GM23248 (cell line): ENCODE measurements at regions not wholly inside any gene's neighbourhood (a gene's known extent, or its start where the extent isn't known, plus 50 kb on each side); places are given as distances from the start of the nearest gene placed in this dataset.

Experiments used
- DNase-seq: peaks from one replicate; pipeline ENCODE4 v3.0.0-alpha.2; 2015
- H2AFZ ChIP-seq: fragments of 200-600 bp; sonication (generic); 2 replicates; pipeline ENCODE4 v1.6.1; 2016; ENCODE audit warnings: antibody characterized with exemption
- H3F3A ChIP-seq: fragments of 200-600 bp; sonication (generic); 2 replicates; pipeline ENCODE4 v1.6.1; 2016; ENCODE audit warnings: mild to moderate bottlenecking, antibody characterized with exemption, mixed run types; ENCODE audit not compliant: insufficient read depth
- H3K27ac ChIP-seq: fragments of 200-600 bp; sonication (generic); 2 replicates; pipeline ENCODE4 v1.5.1; 2016; ENCODE audit warnings: mild to moderate bottlenecking
- H3K27me3 ChIP-seq: fragments of 200-600 bp; sonication (generic); replicated peaks from 2 replicates; pipeline ENCODE4 v1.6.1; 2016; ENCODE audit warnings: mild to moderate bottlenecking; ENCODE audit not compliant: insufficient read depth
- H3K36me3 ChIP-seq: fragments of 200-600 bp; sonication (generic); 2 replicates; pipeline ENCODE4 v1.6.1; 2016; ENCODE audit warnings: low read depth, mild to moderate bottlenecking
- H3K4me1 ChIP-seq: fragments of 200-600 bp; sonication (generic); 2 replicates; pipeline ENCODE4 v1.6.1; 2016; ENCODE audit warnings: mild to moderate bottlenecking; ENCODE audit not compliant: insufficient read depth
- H3K4me2 ChIP-seq: fragments of 200-600 bp; sonication (generic); one replicate; pipeline ENCODE4 v1.6.1; 2016; ENCODE audit warnings: mild to moderate bottlenecking; ENCODE audit not compliant: unreplicated experiment
- H3K4me3 ChIP-seq: fragments of 200-600 bp; sonication (generic); 2 replicates; pipeline ENCODE4 v1.5.1; 2016; ENCODE audit warnings: mild to moderate bottlenecking
- H3K79me2 ChIP-seq: fragments of 200-600 bp; sonication (generic); 2 replicates; pipeline ENCODE4 v1.6.1; 2016; ENCODE audit warnings: mild to moderate bottlenecking; ENCODE audit not compliant: insufficient read depth
- H3K9ac ChIP-seq: fragments of 200-600 bp; sonication (generic); 2 replicates; pipeline ENCODE4 v1.6.1; 2016; ENCODE audit warnings: mild to moderate bottlenecking
- H3K9me2 ChIP-seq: fragments of 200-600 bp; sonication (generic); 2 replicates; pipeline ENCODE4 v1.6.1; 2016; ENCODE audit warnings: mixed run types, mild to moderate bottlenecking, moderate library complexity; ENCODE audit not compliant: insufficient read depth
- H3K9me3 ChIP-seq: fragments of 200-600 bp; sonication (generic); one replicate; pipeline ENCODE4 v1.6.1; 2017; ENCODE audit warnings: low read depth
- H4K20me1 ChIP-seq: fragments of 200-600 bp; sonication (generic); 2 replicates; pipeline ENCODE4 v1.6.0; 2016; ENCODE audit not compliant: insufficient read depth
- EZH2 ChIP-seq: fragments of 200-600 bp; sonication (generic); IDR thresholded peaks from 2 replicates; pipeline ENCODE4 v1.6.1; 2018; ENCODE audit warnings: antibody characterized with exemption, mild to moderate bottlenecking; ENCODE audit not compliant: insufficient read depth, poor library complexity, severe bottlenecking
- EZH2phosphoT487 ChIP-seq: fragments of 200-600 bp; sonication (generic); IDR thresholded peaks from 2 replicates; pipeline ENCODE4 v1.6.1; 2018; ENCODE audit warnings: antibody characterized with exemption, moderate library complexity, mild to moderate bottlenecking, low read depth; ENCODE audit not compliant: insufficient read depth
- WGBS, 2 experiments: methylation state at CpG; one replicate each; pipeline ENCODE4 v1.1.6; 2015 to 2017; ENCODE audit warnings: low lambda C conversion rate in 2 of 2, low coverage in 1 of 2; ENCODE audit errors: missing lambda C conversion rate in 2 of 2; 5-methylcytosine and 5-hydroxymethylcytosine counted together
- in situ Hi-C: fragments of 300-500 bp; cut with MboI; formaldehyde crosslinking; loops from 2 replicates; pipeline ENCODE4 v1.15.0; 2020

GRCh38 chr3:135325726-135326235, 530.7 kb downstream of the EPHB1 start:
- Histone ChIP-seq H3K27me3 (no peaks in the 10 kb centered on the region), H3K4me2 (no peak overlapping the region), H3K4me1 (no peaks in the 10 kb centered on the region), H3K36me3 (no peaks in the 10 kb centered on the region), H3F3A (no peaks in the 10 kb centered on the region), H3K9me2 (no peaks in the 10 kb centered on the region), H2AFZ (no peak overlapping the region), H4K20me1 (no peaks in the 10 kb centered on the region), H3K79me2 (no peaks in the 10 kb centered on the region), H3K9me3 (no peaks in the 10 kb centered on the region), H3K4me3 (no peak overlapping the region), H3K27ac (no peak overlapping the region), H3K9ac (no peak overlapping the region)
- DNase-seq, result no peak
- TF ChIP-seq EZH2 (no peak), EZH2phosphoT487 (no peak)
- WGBS, 2 experiments, result 7 to 10% methylated on average over 6 of the region's 6 CpGs
- in situ Hi-C loops, result no loop called here

DNA sequence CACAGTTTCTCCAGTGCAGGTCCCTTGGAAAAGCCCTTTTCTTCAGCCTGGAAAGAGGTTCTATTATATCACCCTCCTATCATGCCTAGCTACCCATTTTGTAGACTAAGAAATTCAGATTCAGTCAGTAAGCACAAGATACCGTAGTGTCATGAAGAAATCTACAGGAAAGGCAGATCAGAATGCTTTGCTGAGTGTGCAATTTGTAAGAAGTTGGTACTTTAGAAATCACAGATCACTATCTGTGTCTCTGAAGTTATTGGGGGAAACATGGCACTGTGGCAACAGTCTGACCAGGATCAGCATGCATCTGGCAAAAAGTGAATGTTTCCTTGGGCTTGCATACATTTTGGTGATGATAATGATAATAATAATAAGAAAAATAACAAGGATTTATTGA, 531.8 kb downstream of the EPHB1 start:
- WGBS, 2 experiments, result 39 to 47% methylated on average over 1 of the region's 1 CpG
- no peak overlapping the region for H3K9ac ChIP-seq

DNA sequence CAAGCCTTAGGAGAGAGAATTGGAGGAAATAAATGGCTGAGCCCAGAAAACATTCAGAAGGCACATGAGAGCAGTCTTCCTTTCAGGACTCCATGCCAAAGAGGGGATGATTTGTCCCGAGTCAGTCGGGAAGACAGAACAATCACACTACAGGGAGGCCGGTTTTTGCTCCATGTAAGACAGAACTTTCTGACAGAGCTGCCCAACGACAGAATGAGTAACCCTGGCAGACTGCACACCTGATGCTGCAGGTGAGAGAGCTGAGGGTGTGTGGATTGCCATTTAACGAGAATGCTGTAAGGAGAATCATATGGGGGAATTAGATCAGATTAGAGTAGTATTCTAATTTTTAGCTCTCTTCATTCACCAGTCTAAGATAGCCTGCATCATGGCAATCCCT, 533.0 kb downstream of the EPHB1 start:
- no peaks in the 10 kb centered on the region for H3K9me2 ChIP-seq
- no peaks in the 10 kb centered on the region for H3K79me2 ChIP-seq
- H2AFZ ChIP-seq, result no peak overlapping the region
- H3K4me3 ChIP-seq, result no peak overlapping the region
- H3K4me1 ChIP-seq, result no peaks in the 10 kb centered on the region
- H3K27me3 ChIP-seq, result no peaks in the 10 kb centered on the region
- no peaks in the 10 kb centered on the region for H3K9me3 ChIP-seq
- no peaks in the 10 kb centered on the region for H3K36me3 ChIP-seq
- no peak overlapping the region for H3K27ac ChIP-seq
- H4K20me1 ChIP-seq, result no peaks in the 10 kb centered on the region
- no peak overlapping the region for H3K4me2 ChIP-seq
- in situ Hi-C loops, result no loop called here
- no peak overlapping the region for H3K9ac ChIP-seq
- TF ChIP-seq EZH2phosphoT487 (no peak), EZH2 (no peak)
- no peak for DNase-seq
- no peaks in the 10 kb centered on the region for H3F3A ChIP-seq
- 35 to 42% methylated on average over 5 of the region's 5 CpGs for WGBS, 2 experiments

More for the DNA sequence above, 531.8 kb downstream of the EPHB1 start:
- Histone ChIP-seq H3K4me2 (no peak overlapping the region), H3K27ac (no peak overlapping the region), H4K20me1 (no peaks in the 10 kb centered on the region), H3K4me3 (no peak overlapping the region), H3K27me3 (no peaks in the 10 kb centered on the region), H2AFZ (no peak overlapping the region), H3K79me2 (no peaks in the 10 kb centered on the region), H3K9me2 (no peaks in the 10 kb centered on the region), H3K9me3 (no peaks in the 10 kb centered on the region), H3K36me3 (no peaks in the 10 kb centered on the region), H3K4me1 (no peaks in the 10 kb centered on the region), H3F3A (no peaks in the 10 kb centered on the region)
- in situ Hi-C loops, result no loop called here
- DNase-seq, result no peak
- TF ChIP-seq EZH2phosphoT487 (no peak), EZH2 (no peak)

DNA sequence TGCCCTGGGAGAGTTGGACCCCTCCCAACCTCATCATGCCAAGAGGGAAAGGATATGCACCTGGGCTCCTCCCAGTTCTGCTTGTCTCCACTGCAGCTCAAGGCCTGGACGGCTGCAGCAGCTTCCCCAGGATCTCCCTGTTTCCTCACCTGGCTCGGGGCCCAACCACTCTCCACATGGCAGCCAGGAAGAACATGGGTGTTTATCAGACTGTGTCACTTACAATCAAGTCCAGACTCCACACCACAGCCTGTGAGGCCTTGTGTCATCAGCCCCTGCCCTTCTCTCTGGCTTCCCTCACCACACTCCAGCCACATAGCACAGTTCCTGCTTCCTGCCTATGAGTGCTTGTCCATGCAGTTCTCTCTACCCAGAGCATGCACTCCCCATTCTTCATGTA, 534.4 kb downstream of the EPHB1 start:
- Histone ChIP-seq H3K4me2 (no peak overlapping the region), H3K79me2 (no peaks in the 10 kb centered on the region), H3K4me3 (no peak overlapping the region), H3F3A (no peaks in the 10 kb centered on the region), H3K9ac (no peak overlapping the region), H3K9me2 (no peaks in the 10 kb centered on the region), H3K9me3 (no peaks in the 10 kb centered on the region), H3K4me1 (no peaks in the 10 kb centered on the region), H3K27me3 (no peaks in the 10 kb centered on the region), H4K20me1 (no peaks in the 10 kb centered on the region), H3K27ac (no peak overlapping the region), H2AFZ (no peak overlapping the region), H3K36me3 (no peaks in the 10 kb centered on the region)
- in situ Hi-C loops, result no loop called here
- DNase-seq, result no peak
- TF ChIP-seq EZH2phosphoT487 (no peak), EZH2 (no peak)
- WGBS, 2 experiments, result 0% methylated on average over 2 of the region's 2 CpGs

DNA sequence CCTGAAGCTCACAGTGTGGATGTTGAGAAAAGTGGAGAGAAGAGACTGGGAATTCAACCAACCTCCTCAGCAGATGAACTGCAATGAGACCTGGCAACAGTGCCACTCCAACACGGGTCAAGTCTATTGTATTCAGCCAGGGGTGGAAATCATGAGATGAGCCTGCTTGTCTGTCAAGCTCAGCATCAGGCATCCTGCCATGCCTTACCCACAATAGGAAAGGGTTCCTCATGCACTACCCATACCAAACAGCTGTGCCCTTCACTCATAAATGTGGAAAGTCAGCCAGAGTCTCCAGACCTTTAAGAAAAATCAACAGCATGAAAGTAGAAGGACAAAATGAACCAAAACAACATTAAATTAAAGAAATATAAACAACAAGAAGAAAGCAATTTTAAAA, 542.1 kb downstream of the EPHB1 start:
- Histone ChIP-seq H3K79me2 (no peaks in the 10 kb centered on the region), H3K9me2 (no peaks in the 10 kb centered on the region), H3K4me2 (no peak overlapping the region), H3K4me3 (no peak overlapping the region), H3F3A (no peaks in the 10 kb centered on the region), H3K36me3 (no peaks in the 10 kb centered on the region), H3K27ac (no peak overlapping the region), H3K9ac (no peak overlapping the region), H4K20me1 (no peaks in the 10 kb centered on the region), H3K4me1 (no peaks in the 10 kb centered on the region), H3K9me3 (no peaks in the 10 kb centered on the region), H2AFZ (no peak overlapping the region), H3K27me3 (no peaks in the 10 kb centered on the region)
- in situ Hi-C loops, result no loop called here
- no peak for DNase-seq
- 5 to 20% methylated on average over 1 of the region's 1 CpG for WGBS, 2 experiments
- TF ChIP-seq EZH2 (no peak), EZH2phosphoT487 (no peak)
